ENCODE measurements at regions not wholly inside any gene's neighbourhood (a gene's known extent, or its start where the extent isn't known, plus 50 kb on each side); places are given as distances from the start of the nearest gene placed in this dataset.

DNA sequence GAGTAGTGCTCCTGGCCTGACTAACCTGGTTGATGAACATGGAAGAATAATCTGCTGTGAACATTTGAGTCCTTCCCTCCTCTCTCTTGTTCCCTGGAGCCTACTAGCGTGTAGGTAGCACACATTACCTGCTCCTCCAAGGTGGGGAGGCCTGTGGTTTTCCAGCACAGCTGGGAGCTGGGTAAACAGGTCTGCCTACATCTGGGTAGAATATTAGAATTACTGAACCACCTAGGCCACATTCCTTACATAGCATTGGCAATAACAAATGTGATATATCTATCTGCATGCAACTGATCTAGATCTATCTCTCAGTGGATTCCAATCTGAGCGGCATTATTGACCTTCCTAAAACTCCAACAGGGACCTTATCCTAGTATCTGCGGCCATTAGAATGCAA lies 151.0 kb upstream of the ZNF366 start:
- Histone ChIP-seq H3K4me1 (ENCODE audit: insufficient read depth) (peaks cover 12% of the 10 kb centered on the region; the same call in 1 of the 2 replicates), H3K36me3 (ENCODE audit: insufficient read depth) (no peaks in the 10 kb centered on the region), H2AFZ (no peak overlapping the region), H4K20me1 (replicated peaks; ENCODE audit: insufficient read depth) (no peaks in the 10 kb centered on the region), H3K27ac (ENCODE audit: low read depth) (no peak overlapping the region), H3K27me3 (ENCODE audit: insufficient read depth) (no peaks in the 10 kb centered on the region), H3K4me3 (no peak overlapping the region), H3F3A (replicated peaks; ENCODE audit: low read depth) (no peaks in the 10 kb centered on the region), H3K79me2 (replicated peaks; ENCODE audit: insufficient read depth) (no peaks in the 10 kb centered on the region), H3K9me2 (ENCODE audit: insufficient read depth) (peaks cover 6% of the 10 kb centered on the region; the same call in 1 of the 2 replicates), H3K4me2 (no peak overlapping the region)
- Mint-ChIP-seq H3K27me3 (ENCODE audit: insufficient read depth, low read depth, poor library complexity) (peaks cover 2% of the 10 kb centered on the region), H3K9me3 (no peaks in the 10 kb centered on the region), H3K4me1 (peaks cover 15% of the 10 kb centered on the region), H3K4me3 (no peak overlapping the region), H3K36me3 (ENCODE audit: low read depth) (no peaks in the 10 kb centered on the region), H3K27ac (no peak overlapping the region)
- ATAC-seq (no peak), DNase-seq (ENCODE audit: low spot score) (no peak)
- TF ChIP-seq, protein P1, sequence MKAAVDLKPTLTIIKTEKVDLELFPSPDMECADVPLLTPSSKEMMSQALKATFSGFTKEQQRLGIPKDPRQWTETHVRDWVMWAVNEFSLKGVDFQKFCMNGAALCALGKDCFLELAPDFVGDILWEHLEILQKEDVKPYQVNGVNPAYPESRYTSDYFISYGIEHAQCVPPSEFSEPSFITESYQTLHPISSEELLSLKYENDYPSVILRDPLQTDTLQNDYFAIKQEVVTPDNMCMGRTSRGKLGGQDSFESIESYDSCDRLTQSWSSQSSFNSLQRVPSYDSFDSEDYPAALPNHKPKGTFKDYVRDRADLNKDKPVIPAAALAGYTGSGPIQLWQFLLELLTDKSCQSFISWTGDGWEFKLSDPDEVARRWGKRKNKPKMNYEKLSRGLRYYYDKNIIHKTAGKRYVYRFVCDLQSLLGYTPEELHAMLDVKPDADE (IDR thresholded peaks at IDR 0.05): no peak
- TF ChIP-seq, protein P2, sequence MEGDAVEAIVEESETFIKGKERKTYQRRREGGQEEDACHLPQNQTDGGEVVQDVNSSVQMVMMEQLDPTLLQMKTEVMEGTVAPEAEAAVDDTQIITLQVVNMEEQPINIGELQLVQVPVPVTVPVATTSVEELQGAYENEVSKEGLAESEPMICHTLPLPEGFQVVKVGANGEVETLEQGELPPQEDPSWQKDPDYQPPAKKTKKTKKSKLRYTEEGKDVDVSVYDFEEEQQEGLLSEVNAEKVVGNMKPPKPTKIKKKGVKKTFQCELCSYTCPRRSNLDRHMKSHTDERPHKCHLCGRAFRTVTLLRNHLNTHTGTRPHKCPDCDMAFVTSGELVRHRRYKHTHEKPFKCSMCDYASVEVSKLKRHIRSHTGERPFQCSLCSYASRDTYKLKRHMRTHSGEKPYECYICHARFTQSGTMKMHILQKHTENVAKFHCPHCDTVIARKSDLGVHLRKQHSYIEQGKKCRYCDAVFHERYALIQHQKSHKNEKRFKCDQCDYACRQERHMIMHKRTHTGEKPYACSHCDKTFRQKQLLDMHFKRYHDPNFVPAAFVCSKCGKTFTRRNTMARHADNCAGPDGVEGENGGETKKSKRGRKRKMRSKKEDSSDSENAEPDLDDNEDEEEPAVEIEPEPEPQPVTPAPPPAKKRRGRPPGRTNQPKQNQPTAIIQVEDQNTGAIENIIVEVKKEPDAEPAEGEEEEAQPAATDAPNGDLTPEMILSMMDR (conservative IDR thresholded peaks at IDR 0.05; ENCODE audit: low read depth in 2 of 2): no peak
- TF ChIP-seq ZNF331 (CRISPR knock-in tag; IDR thresholded peaks at IDR 0.05; ENCODE audit: low read depth) (no peak), ZNF114 (CRISPR knock-in tag; IDR thresholded peaks at IDR 0.05) (no peak)

DNA sequence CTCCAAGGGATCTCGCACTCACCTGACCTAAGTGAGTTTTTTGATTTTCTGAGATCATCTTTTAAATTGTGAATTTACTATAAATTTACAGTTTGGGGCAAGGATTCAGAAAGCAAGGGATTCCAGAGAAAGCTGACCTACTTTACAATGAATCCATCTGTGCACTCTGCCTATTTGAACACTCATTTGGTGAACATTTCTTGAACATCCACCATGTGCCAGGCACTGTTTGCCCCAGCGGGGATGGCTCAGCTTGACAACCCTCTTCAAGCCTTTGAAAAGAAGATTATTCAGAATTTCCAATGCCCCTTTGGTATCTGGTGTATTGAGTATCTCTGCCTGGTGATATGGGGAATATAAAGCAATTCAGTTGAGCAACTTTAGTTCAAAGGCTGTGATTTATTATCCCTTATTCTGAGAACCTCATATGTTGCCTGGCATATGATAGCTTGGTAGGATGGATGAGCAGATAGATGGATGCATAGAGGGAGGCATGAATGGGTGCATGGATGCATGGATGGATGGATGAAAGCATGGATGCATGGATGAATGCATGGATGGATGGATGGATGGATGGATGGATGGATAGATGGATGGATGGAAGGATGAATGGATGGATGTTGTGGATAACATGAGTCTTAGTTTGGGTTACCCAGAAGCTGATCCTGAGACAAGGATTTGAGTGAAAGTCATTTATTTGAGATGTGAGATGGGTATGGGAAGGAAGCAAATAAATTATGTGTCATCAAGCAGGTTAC lies 149.7 kb upstream of the ZNF366 start:
- Histone ChIP-seq H3K36me3 (ENCODE audit: insufficient read depth) (no peaks in the 10 kb centered on the region), H3K79me2 (replicated peaks; ENCODE audit: insufficient read depth) (no peaks in the 10 kb centered on the region), H3K9me2 (ENCODE audit: insufficient read depth) (peaks cover 3% of the 10 kb centered on the region; the same call in 1 of the 2 replicates), H3F3A (replicated peaks; ENCODE audit: low read depth) (no peaks in the 10 kb centered on the region), H4K20me1 (replicated peaks; ENCODE audit: insufficient read depth) (no peaks in the 10 kb centered on the region), H2AFZ (no peak overlapping the region), H3K4me3 (no peak overlapping the region), H3K4me1 (ENCODE audit: insufficient read depth) (0 out of 2 replicates have a peak, but pooled peaks cover under 1% of the 10 kb centered on the region), H3K27ac (ENCODE audit: low read depth) (no peak overlapping the region), H3K4me2 (no peak overlapping the region), H3K27me3 (ENCODE audit: insufficient read depth) (no peaks in the 10 kb centered on the region)
- ATAC-seq: no peak
- DNase-seq (ENCODE audit: low spot score): no peak
- H3K4me1 Mint-ChIP-seq: peaks cover 5% of the 10 kb centered on the region; the same call in 2 of the 3 replicates
- peaks cover 2% of the 10 kb centered on the region for H3K27me3 Mint-ChIP-seq (ENCODE audit: insufficient read depth, low read depth, poor library complexity)
- H3K9me3 Mint-ChIP-seq: no peaks in the 10 kb centered on the region
- no peak overlapping the region for H3K27ac Mint-ChIP-seq
- H3K36me3 Mint-ChIP-seq (ENCODE audit: low read depth): no peaks in the 10 kb centered on the region
- no peak overlapping the region for H3K4me3 Mint-ChIP-seq
- TF ChIP-seq NANOG (IDR thresholded peaks at IDR 0.05; ENCODE audit: borderline replicate concordance): no peak
- TF ChIP-seq, protein P2 (conservative IDR thresholded peaks at IDR 0.05; ENCODE audit: low read depth in 2 of 2): no peak
- no peak for TF ChIP-seq JUNB (IDR thresholded peaks at IDR 0.05; ENCODE audit: unreplicated experiment)
- TF ChIP-seq, protein P3, sequence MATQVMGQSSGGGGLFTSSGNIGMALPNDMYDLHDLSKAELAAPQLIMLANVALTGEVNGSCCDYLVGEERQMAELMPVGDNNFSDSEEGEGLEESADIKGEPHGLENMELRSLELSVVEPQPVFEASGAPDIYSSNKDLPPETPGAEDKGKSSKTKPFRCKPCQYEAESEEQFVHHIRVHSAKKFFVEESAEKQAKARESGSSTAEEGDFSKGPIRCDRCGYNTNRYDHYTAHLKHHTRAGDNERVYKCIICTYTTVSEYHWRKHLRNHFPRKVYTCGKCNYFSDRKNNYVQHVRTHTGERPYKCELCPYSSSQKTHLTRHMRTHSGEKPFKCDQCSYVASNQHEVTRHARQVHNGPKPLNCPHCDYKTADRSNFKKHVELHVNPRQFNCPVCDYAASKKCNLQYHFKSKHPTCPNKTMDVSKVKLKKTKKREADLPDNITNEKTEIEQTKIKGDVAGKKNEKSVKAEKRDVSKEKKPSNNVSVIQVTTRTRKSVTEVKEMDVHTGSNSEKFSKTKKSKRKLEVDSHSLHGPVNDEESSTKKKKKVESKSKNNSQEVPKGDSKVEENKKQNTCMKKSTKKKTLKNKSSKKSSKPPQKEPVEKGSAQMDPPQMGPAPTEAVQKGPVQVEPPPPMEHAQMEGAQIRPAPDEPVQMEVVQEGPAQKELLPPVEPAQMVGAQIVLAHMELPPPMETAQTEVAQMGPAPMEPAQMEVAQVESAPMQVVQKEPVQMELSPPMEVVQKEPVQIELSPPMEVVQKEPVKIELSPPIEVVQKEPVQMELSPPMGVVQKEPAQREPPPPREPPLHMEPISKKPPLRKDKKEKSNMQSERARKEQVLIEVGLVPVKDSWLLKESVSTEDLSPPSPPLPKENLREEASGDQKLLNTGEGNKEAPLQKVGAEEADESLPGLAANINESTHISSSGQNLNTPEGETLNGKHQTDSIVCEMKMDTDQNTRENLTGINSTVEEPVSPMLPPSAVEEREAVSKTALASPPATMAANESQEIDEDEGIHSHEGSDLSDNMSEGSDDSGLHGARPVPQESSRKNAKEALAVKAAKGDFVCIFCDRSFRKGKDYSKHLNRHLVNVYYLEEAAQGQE (IDR thresholded peaks at IDR 0.05; ENCODE audit: unreplicated experiment): no peak
- no peak for TF ChIP-seq ZNF331 (CRISPR knock-in tag; IDR thresholded peaks at IDR 0.05; ENCODE audit: low read depth)
